NCI-H2107 treated with DMSO at 0.1 percent for 48 hours (cell line): ENCODE measurements at regions not wholly inside any gene's neighbourhood (a gene's known extent, or its start where the extent isn't known, plus 50 kb on each side); places are given as distances from the start of the nearest gene placed in this dataset.

Experiments
- DNase-seq: peaks from one replicate; lab custom pipeline; 2025; ENCODE audit not compliant: unreplicated experiment; lab: John Stamatoyannopoulos, UW

GRCh38 chr11:15726221-15726746 lies 611.6 kb downstream of the INSC start:
- DNase-seq, result no peak

GRCh38 chr11:15726893-15727519 lies 612.3 kb downstream of the INSC start:
- no peak for DNase-seq

DNA sequence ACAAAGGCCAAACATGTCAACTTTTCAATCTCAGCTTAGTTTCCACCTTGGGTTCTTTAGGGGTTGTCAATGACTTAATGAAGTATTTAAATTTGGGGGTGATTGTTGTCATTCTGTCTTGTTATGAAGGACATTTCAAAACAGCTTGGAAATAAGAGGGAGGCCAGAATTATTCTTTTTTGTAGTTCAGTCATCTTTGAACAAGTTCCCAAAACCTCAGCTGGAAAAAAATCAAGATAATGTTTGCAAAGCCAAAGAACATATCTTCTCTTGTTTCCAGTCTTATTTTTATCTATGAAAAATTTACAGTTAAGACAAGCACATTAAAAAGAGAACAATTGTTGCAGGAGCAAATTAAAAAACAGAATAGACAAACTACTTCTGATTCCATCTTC lies 612.8 kb downstream of the INSC start:
- no peak for DNase-seq

DNA sequence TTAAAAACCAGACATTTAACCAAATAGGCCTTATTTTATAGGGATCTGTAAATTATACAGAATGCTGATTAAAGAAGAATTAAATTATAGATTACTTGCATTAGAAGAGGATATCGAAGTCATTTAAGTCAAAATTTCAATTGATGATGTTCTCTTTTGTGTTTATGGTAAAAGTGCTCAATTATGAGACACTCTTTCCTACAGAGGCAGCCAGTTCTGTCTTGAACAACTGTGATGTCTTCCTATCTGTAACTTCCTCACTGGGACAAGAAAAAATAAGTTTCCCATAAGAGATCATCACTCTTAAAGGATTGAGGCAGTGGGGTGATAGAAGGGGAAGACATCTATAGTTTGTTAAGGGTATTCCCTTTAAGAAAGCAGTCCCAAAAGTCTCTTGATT lies 613.5 kb downstream of the INSC start:
- DNase-seq, result no peak

DNA sequence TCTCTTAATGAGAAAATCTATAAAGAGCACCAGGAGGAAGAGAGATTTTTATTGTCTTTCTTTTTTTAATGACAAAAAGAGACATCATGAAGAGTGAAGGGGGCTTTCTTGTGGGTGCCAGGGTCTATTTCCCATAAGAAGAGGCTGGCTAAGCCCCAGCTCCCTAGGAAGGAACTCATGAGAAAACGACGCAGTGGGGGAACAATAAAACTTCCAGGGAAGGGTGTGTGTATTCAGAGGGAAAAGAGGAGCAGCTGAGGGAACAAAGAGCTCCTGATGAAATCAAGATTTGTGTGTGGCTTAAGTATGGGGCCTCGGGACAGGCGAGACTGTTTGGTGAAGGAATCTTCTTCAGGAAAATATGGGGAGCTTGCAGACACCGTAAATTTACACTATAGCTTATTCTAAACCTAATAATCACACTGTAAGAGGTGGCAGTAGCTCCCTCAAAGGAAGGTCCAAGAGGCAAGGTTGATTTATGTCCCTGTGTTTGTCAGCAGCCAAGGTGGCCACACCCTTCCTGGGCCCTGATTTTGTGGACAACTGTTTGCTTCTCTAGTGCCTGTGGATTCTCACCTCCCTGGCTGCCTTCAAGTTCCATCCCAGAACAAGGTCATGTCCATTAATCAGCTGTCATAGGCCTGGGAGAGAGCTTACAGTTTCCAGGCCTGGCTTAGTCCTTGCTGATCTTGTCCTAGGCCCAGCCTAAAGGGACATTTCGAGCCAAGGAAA lies 615.7 kb downstream of the INSC start:
- DNase-seq, result no peak

DNA sequence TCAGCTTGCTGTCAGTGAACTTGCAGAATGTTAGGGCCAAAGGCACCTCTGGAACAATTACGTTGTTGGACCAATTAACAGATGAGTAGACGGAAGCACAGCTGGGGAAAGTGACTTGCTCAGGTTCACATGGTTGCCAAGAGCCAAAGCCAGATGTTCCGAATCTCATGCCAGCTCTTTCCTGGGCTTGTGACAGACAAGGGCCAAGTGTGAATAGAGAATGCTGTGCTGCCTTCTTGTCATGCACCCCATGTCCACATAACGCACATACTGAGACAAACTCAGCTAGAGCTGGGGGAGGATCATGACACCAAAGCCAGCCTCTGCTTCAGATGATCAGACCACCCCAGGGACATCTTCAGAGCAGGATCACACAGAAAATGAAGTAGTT lies 616.3 kb downstream of the INSC start:
- no peak for DNase-seq

GRCh38 chr11:15735706-15736105 lies 620.6 kb downstream of the SOX6 start:
- DNase-seq, result peak; percentile 93

DNA sequence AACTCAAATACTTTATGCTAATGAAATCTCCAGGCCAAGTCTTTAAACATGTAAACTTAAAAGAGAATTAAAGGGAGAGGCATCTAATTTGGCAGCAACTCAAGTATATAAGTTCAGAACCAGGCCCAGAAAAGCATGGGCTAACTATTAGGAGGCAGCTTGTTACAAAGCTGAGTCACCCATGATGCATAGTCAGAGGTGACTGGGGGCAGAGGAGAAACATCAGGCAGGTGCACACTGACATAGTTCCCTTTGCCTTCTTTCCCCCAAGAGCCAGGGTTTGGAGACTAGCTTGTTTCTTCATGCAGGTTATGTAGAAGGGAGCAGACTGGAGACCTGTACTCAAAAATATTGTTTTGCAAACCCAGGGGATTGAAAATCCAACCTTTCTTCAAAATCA lies 619.0 kb downstream of the SOX6 start:
- DNase-seq, result no peak

- DNase-seq, result no peak
These were observed 617.4 kb downstream of the SOX6 start for GRCh38 chr11:15738931-15739330.

DNA sequence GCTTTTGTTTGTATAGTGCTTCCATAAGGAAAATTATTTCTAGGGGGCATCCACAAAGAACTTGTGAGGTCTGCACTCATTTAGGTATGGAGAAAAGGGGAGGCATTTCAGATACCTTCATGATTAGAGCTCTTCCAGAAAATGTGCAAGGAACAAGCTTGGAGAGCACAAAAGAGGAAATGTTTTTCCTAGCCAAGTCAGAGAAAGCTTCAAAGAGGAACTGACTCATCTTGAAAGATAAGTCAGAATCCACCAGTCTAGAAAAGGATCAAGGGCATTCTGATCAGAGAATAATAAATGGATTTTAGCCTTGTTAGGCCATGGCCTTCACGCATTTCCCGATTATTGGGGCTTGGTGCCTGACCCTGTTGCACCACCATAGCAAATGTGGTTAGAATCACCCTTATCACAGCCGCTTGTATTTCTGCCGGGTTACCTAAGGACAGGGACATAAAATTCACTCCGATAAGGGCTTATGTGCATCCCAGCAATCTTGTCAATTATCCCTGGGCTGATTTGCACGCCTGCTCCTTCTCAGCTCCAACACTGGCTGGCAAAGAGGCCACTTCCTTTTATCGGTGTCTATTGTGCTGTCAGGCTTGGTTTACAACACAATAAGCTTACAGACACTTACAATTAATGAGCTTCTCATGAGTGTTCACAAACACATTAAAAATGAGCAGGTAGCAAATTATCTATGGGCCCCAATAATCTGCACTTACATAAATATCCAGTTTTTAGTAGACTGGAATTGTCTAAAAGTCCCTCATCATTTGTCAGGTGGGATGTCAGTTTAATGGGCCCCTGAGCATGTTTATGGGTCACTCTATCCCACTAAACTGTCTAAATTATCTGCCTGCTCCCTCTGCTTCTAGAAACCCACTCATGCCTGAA lies 613.5 kb downstream of the SOX6 start:
- peak; percentile 49 for DNase-seq

- DNase-seq, result no peak
These were observed 611.7 kb downstream of the SOX6 start for GRCh38 chr11:15744693-15745092.

- DNase-seq, result no peak
These were observed 611.1 kb downstream of the SOX6 start for GRCh38 chr11:15745266-15745665.

DNA sequence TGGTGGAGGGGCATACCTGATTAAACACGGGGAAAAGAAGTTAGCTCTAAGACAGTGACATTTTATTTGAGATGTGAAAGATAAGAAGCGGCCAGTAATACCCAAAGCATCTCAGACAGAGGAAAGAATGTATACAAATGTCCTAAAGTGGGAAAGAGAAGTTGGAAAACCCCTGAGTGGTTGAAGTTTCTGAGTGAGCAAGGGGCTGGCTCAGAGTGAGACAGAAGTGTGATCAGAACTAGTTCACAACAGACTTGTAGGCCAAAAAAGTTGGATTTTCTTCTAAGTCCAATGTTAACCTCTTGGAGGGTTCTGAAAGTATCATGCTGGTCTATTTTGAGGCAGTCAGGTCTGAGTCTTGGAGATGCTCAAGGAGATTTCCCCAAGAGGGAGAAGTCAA lies 608.7 kb downstream of the SOX6 start:
- no peak for DNase-seq

DNA sequence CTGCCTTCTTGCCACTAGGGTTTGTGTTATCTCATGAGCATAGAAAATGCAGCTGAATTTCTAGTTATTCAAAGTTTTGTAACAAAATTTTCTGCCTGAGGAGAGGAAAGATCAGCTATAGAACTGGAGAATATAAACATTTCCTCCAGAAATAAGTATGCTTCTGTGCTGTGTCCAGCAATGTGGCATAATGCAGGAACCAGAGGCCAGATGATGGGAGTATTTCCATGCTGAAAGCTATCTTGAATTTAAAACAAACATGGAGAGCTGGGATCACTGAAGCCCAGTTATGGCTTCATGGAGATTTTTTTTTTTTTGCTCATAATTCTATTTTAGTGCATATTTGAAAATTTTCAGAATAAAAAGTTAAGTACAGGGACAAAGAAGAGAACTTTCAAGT lies 608.2 kb downstream of the SOX6 start:
- no peak for DNase-seq

GRCh38 chr11:15748741-15749140 lies 607.6 kb downstream of the SOX6 start:
- no peak for DNase-seq

DNA sequence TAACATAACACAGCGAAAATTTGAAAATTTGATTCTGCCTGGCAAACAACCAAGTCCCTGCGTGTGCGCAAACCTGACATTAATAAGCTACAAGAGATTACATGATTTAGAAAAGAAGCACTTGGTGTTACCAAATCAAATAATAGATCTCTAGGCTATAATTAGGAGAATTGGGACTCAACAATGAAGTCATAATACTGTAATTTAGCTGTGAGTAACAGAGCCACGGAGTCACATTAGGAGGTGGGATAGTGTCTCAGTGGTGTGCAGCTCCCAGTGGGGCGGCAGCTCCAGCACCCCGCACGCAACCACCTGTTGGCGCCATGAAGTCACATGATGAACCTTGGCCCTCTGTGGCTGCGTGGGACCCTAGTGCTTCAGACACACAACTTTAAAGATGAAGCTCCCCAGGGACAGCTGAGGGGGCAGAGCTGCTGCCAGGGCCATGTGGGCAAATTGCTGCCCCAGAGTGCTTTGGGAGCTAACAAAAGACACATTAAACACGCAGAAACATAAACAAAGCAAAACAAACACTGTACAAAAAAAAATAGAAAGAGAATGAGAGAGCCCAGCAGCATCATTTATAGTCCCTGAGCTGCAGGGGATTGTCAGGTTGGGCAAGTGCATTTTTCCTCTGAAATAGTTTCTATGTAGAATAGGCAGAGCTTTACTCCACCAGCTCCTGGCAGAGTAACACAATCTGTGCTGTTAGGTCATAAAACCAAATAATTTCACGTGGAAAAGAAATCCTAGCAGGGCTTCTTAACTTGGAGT lies 605.6 kb downstream of the SOX6 start:
- DNase-seq, result peak; percentile 95

DNA sequence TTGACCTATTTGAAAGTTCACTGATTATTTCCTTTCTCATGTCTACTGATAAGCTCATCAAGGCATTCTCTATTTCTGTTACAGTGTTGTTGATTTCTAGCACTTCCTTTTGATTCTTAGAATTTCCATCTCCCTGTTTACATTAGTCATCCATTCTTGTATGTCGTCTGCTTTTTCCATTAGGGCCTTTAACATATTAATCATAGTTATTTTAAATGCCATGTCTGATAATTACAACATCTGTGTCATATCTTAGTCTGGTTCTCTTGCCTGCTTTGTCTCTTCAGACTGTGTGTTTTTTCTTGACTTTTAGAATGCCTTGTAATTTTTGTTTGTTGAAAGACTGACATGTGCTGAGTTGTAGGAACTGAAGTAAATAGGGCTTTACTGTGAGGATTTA lies 602.1 kb downstream of the SOX6 start:
- no peak for DNase-seq

- no peak for DNase-seq
These were observed 599.2 kb downstream of the SOX6 start for GRCh38 chr11:15757048-15757698.

DNA sequence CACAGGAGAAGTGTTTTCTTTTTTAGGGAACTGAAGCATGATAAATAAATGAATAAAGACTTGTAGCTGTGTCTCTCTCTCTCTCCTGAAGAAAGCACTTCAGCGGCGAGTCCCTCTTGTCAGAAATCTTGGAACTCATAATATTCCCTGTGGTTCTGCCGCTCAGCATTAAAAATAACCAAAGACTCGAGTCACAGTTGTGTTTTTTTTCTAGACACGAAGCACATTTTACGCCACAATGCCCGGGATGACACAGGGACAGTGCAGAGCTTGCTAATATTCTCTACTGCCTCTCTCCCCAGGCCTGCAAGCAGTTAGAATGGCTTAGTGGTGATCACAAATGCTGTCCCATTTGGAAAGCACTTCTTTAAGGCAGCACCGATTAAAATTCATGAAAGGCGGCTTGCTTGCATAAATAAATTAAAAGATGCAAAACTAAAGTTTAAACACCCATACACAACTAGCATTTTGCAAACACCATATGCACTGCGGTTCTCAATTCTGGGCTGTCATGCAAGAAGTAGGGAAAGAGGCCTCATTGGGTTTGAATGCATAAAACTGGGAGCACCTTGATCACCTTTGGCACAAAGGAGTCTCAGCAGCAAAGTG lies 597.4 kb downstream of the SOX6 start:
- DNase-seq, result no peak

GRCh38 chr11:15761235-15761634 lies 595.1 kb downstream of the SOX6 start:
- peak; percentile 67 for DNase-seq
